H1 (cell line): ENCODE measurements at regions not wholly inside any gene's neighbourhood (a gene's known extent, or its start where the extent isn't known, plus 50 kb on each side); places are given as distances from the start of the nearest gene placed in this dataset. TPM values are rescaled to one million over a fixed set of nuclear protein-coding genes. Genes with fewer than 3 reads are reported as not detected.

Source experiments
- small RNA-seq: library from polyadenylated mRNA; stranded (forward); fragments of <200 nt; extraction: miRNeasy Mini kit (QIAGEN cat#:217004); gene quantifications from one replicate; pipeline ENCODE3, GENCODE V24; 2013; ENCODE audit not compliant: insufficient read depth

Small RNAs in the stretch of these regions (small RNA-seq; reads per million reads assigned to genes)
- gene RN7SL332P: not detected
- gene RNU6-793P: not detected
